Caco-2 (cell line): ENCODE measurements at regions not wholly inside any gene's neighbourhood (a gene's known extent, or its start where the extent isn't known, plus 50 kb on each side); places are given as distances from the start of the nearest gene placed in this dataset.
"Not testable (repeated sequence)": the region's sequence is repeated elsewhere in the genome, so short reads cannot be mapped to it uniquely, and the experiment has no call there.

Experiments
- BruUV-seq: library from RNA; stranded (reverse); fragments of 400-500 nt; replicated peaks from 2 replicates; lab custom pipeline; 2021; lab: Mats Ljungman, UMichigan
- CTCF ChIA-PET: fragments of 300-600 bp; sonication (Branson Sonifier 250); formaldehyde crosslinking; loops from one replicate; lab custom pipeline; 2022; ENCODE audit warnings: antibody characterized with exemption; lab: Charles Lee
- POLR2A ChIA-PET: fragments of 300-600 bp; sonication (Branson Sonifier 250); formaldehyde crosslinking; loops from one replicate; lab custom pipeline; 2022; ENCODE audit warnings: antibody characterized with exemption; lab: Charles Lee
- DNase-seq, 2 experiments: peaks; one replicate each; pipeline versions ENCODE4 v3.0.0 to v3.0.0-alpha.2; 2020 to 2022
- H3K27me3 ChIP-seq: replicated peaks from 2 replicates; pipeline ENCODE4 v1.6.0; 2011; ENCODE audit warnings: low read length; ENCODE audit not compliant: control insufficient read depth, insufficient read depth
- H3K36me3 ChIP-seq: 2 replicates; pipeline ENCODE4 v1.5.1; 2011; ENCODE audit warnings: low read length; ENCODE audit not compliant: control insufficient read depth, insufficient read depth
- H3K4me1 ChIP-seq: fragments of 250-450 bp; sonication (Bioruptor Pico); 2 replicates; pipeline ENCODE4 v1.5.1; 2020; ENCODE audit warnings: mild to moderate bottlenecking
- H3K4me3 ChIP-seq: 2 replicates; pipeline ENCODE4 v1.5.1; 2011; ENCODE audit warnings: low read depth, mild to moderate bottlenecking, control low read depth, low read length
- H3K9me3 ChIP-seq: fragments of 250-450 bp; sonication (Bioruptor Pico); 2 replicates; pipeline ENCODE4 v1.5.1; 2020; ENCODE audit warnings: mild to moderate bottlenecking, moderate library complexity
- H3K27ac Mint-ChIP-seq: one replicate; pipeline ENCODE4 v1.8.0; 2022; ENCODE audit warnings: mixed read lengths; ENCODE audit not compliant: unreplicated experiment
- H3K27me3 Mint-ChIP-seq: one replicate; pipeline ENCODE4 v1.8.0; 2022; ENCODE audit warnings: mixed read lengths; ENCODE audit not compliant: insufficient read depth, unreplicated experiment
- H3K36me3 Mint-ChIP-seq: one replicate; pipeline ENCODE4 v1.8.0; 2022; ENCODE audit warnings: mild to moderate bottlenecking, mixed read lengths; ENCODE audit not compliant: insufficient read depth, unreplicated experiment
- H3K4me1 Mint-ChIP-seq: one replicate; pipeline ENCODE4 v1.8.0; 2022; ENCODE audit warnings: low read depth, mixed read lengths; ENCODE audit not compliant: unreplicated experiment
- H3K4me3 Mint-ChIP-seq: one replicate; pipeline ENCODE4 v1.8.0; 2022; ENCODE audit warnings: mild to moderate bottlenecking, moderate library complexity, mixed read lengths; ENCODE audit not compliant: unreplicated experiment
- H3K9me3 Mint-ChIP-seq: one replicate; pipeline ENCODE4 v1.8.0; 2022; ENCODE audit warnings: mixed read lengths; ENCODE audit not compliant: unreplicated experiment
- CTCF ChIP-seq, 2 experiments: fragments of 200-600 bp in 1 of 2; IDR thresholded peaks; 1 replicate in 1 of 2; 2 replicates in 1 of 2; pipeline versions ENCODE4 v1.5.1 to v1.8.0; 2011 to 2022; ENCODE audit warnings: antibody characterized with exemption in 1 of 2, control low read depth in 1 of 2, inconsistent platforms in 1 of 2, low read depth in 1 of 2, low read length in 1 of 2, mild to moderate bottlenecking in 1 of 2, moderate library complexity in 1 of 2; ENCODE audit not compliant: insufficient read depth in 1 of 2, severe bottlenecking in 1 of 2, unreplicated experiment in 1 of 2
- intact Hi-C: fragments of 100-400 bp; cut with micrococcal nuclease; formaldehyde crosslinking; loops from one replicate; pipeline ENCODE4 v1.10.0; 2022; ENCODE audit not compliant: unreplicated experiment

GRCh38 chr13:97768134-97768533 lies 185.3 kb upstream of the IPO5 start:
- H3K36me3 ChIP-seq: no peaks in the 10 kb centered on the region
- BruUV-seq: no TSS peak

GRCh38 chr13:97770231-97770630 lies 183.2 kb upstream of the IPO5 start:
- H3K36me3 Mint-ChIP-seq, H3K4me1 Mint-ChIP-seq, CTCF ChIA-PET, H3K4me3 ChIP-seq, H3K4me1 ChIP-seq, H3K27me3 Mint-ChIP-seq, H3K9me3 ChIP-seq, H3K27ac Mint-ChIP-seq, intact Hi-C loops, H3K27me3 ChIP-seq, H3K36me3 ChIP-seq, POLR2A ChIA-PET, DNase-seq, H3K4me3 Mint-ChIP-seq, BruUV-seq, H3K9me3 Mint-ChIP-seq: not testable (repeated sequence)

More at GRCh38 chr13:97768134-97768533, 185.3 kb upstream of the IPO5 start:
- Mint-ChIP-seq H3K4me3 (no peak overlapping the region), H3K27ac (no peak overlapping the region), H3K36me3 (no peaks in the 10 kb centered on the region), H3K27me3 (peaks cover 5% of the 10 kb centered on the region), H3K9me3 (no peaks in the 10 kb centered on the region), H3K4me1 (no peaks in the 10 kb centered on the region)
- ChIA-PET CTCF (no interaction called here), POLR2A (no interaction called here)
- TF ChIP-seq CTCF (IDR thresholded peaks at IDR 0.05; ENCODE audit: insufficient read depth in 1 of 2, low read depth in 1 of 2, low read length in 1 of 2, severe bottlenecking in 1 of 2, unreplicated experiment in 1 of 2): no peak
- H3K27me3 ChIP-seq: no peaks in the 10 kb centered on the region
- no peaks in the 10 kb centered on the region for H3K9me3 ChIP-seq
- no peak for DNase-seq
- no peaks in the 10 kb centered on the region for H3K4me1 ChIP-seq
- no peak overlapping the region for H3K4me3 ChIP-seq
- intact Hi-C loops: no loop called here

GRCh38 chr13:97772466-97772865 lies 181.0 kb upstream of the IPO5 start:
- POLR2A ChIA-PET, H3K36me3 ChIP-seq, H3K27me3 ChIP-seq, H3K9me3 Mint-ChIP-seq, H3K4me3 Mint-ChIP-seq, DNase-seq, CTCF ChIA-PET, H3K4me3 ChIP-seq, H3K27ac Mint-ChIP-seq, H3K36me3 Mint-ChIP-seq, H3K4me1 ChIP-seq, H3K27me3 Mint-ChIP-seq, BruUV-seq, H3K4me1 Mint-ChIP-seq, H3K9me3 ChIP-seq, intact Hi-C loops: not testable (repeated sequence)

- H3K4me1 Mint-ChIP-seq, H3K27me3 ChIP-seq, H3K36me3 Mint-ChIP-seq, DNase-seq, H3K36me3 ChIP-seq, H3K27ac Mint-ChIP-seq, H3K9me3 Mint-ChIP-seq, POLR2A ChIA-PET, CTCF ChIA-PET, H3K4me3 Mint-ChIP-seq, H3K4me3 ChIP-seq, intact Hi-C loops, H3K4me1 ChIP-seq, H3K27me3 Mint-ChIP-seq, BruUV-seq, H3K9me3 ChIP-seq: not testable (repeated sequence)
Measured at GRCh38 chr13:97774391-97775100, 178.9 kb upstream of the IPO5 start.
